Stimulated activated CD4-positive, alpha-beta T cell treated with anti-CD3 and anti-CD28 coated beads, Interleukin-4, amount 100 ng/mL, for 24 hours (primary cell): ENCODE measurements at regions not wholly inside any gene's neighbourhood (a gene's known extent, or its start where the extent isn't known, plus 50 kb on each side); places are given as distances from the start of the nearest gene placed in this dataset.

Experiments
- DNase-seq: peaks from one replicate; pipeline ENCODE4 v3.0.0-alpha.2; 2020

DNA sequence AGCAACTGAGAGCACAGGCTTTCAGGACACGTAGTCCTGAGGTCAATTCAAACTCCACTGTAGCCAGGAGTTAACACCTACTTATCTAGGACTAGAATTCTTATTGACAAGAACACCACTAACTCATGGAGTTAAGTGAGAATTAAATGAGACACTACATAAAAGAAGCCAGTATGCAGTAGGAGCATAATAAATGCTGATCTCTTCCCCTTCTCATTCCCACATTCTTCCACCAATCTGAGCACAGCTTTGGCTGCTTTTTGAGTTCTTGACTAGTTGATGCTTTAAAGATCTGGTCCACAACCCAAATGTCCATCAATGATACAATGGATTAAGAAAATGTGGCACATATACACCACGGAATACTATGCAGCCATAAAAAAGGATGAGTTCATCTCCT lies 55.2 kb downstream of the TTC32 start:
- no peak for DNase-seq

DNA sequence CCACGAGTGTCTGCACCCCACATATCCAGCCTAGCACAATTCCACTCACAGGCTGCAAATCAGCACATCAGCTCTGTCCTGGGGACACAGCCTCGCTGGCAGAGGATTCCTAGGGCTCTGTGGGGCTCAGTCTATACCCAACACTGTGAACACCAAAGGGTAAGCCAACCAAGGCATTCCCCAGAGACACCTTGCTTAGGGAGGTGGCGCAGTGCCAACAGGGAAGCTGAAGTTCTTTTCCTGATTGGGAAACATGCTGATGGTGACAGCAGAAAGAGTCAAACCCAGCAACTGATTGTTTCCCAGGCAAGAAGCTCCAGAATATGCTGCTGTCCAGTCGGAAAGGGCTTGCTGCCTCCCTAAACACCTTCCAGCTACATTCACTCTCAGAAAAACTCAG lies 55.8 kb downstream of the TTC32 start:
- no peak for DNase-seq

DNA sequence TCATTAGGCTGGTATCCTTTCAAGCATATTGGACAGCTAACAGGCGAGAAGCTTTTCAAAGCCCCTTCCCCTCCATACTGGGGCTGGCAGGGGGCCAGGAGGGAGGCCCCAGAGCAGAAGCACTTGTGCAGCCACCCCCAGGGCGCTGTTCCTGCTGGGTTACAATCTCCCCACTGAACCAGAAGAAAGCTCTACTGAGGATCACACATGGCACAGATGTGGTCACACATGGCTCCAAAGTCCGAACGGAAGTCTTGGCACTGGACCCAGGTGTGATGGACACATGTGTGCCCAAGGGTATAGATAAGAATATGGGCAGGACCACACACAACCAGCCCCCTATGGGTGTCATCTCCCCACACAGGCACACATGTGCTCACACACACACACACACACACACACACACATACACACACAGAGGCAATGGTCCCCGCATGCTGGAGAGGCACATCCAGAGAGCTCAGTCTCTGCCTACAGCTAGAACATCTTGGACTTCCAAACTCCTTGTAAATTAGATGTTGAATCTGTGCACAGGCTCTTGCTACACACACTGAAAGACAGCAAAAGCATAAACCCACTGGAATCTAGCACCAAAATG lies 56.4 kb downstream of the TTC32 start:
- DNase-seq = no peak

DNA sequence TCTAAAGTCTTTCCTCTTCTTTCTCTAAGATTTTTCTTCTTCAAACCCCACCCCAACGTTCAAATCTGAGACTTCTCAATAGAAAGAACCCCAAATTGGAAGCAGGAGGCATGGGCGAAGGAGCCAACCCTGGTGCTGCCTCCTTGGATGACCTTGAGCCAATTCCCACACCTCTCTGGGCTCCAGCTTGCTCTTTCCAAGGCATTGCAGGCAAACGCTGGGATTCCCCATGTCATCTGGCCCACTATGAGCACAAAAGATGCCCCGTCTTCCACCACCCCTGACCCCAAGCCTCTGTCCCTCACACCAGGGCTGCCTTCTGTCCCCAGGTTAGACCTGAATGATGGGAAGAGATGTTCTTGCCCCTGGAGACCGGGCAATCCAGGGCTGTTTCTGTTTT lies 57.0 kb downstream of the TTC32 start:
- DNase-seq = no peak

DNA sequence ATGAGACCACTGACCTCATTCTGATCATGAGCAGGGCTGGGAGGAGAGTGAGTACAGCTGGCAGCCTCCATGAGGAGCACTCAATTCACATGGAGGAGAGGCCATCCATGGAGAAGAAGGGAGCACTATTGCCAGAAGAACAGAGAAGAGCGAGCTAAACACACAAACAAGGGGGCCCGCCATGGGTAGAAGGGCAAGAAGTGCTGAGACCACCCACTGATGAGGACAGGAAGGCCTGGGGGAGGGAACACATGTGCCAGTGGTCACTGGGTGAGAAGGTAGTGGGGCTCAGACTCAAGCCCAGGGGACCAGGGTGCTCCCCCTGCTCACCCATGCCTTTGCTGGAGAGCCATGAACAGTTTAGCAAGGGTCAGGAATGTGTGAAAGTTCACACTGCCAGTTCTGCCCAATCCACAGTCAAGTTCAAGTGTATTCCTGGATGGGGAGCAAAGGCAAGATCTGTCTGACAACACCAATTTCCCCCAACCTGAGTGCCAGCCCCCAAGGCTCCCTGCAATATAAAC lies 57.7 kb downstream of the TTC32 start:
- DNase-seq = no peak

DNA sequence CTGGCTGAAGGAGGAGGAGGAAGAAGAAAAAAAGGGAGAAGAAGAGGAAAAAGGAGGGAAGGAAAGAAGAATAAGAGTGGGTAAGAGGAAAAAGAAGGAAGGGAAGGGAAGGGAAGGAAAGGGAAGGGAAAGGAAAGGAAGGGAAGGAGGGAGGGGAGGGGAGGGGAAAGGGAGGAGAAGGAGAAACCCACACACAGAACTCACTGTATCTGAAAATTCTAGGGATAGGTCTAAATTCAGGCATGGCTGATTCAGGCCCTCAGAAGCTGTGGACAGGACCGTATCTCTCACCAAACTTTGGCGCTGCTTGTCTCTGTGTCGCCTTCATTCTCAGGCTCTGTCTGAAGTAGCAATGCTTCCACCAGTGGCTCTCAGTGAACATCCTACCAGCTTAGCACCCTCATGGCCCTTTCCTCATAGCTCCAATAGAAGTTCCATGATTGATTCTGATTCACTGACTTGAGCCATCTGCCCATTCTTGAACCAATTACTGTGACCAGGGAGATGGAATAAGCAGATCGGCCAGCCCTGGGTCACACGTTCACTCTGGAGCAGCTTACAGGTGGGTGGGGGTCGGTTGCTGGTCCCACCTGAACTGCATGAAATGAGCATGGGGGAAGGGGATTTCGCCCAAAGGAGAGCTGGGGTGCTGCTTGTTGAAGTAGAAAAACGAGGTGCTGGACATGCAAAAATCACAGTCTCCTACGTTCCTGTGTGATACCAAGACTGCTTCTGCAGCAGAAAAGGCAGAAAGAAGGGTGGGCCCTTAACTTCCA lies 59.7 kb downstream of the TTC32 start:
- no peak for DNase-seq

DNA sequence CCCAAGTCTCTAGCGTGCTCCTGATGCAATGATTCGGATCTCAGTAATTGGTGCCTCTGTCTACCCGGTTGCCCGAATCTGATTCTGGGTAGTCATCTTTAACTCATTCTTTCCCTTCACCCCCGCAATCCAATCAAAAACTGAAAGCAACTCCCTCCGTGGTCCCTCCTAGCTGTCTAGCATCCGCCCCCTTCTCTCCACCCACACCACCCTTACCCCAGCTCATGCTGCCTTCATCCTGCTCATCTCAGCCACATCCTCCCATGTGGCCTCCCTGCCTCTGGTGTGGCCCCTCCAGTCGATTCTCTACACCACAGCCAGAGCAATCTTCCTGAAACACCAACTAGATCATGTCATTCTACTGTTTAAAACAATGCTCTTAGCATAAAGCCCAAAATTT lies 62.3 kb downstream of the TTC32 start:
- DNase-seq = no peak

DNA sequence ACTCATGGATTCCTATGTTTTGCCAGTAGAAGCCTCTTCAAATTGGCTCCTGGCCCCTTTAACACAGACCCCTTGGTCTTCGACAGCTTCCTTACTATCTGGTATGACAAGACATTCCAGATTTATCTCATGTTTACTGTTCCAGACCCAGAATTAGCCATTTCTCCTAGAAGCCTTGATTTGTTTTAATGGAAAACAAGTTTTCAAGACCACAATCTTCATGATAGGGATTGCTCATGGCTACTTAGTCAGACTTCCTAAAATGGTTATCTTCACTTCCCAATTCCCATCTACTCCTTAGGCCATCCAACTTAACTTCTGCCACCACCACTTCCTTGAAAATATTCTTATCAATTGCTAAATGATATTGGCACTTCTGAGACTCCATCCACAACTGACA lies 63.2 kb downstream of the TTC32 start:
- DNase-seq = no peak

DNA sequence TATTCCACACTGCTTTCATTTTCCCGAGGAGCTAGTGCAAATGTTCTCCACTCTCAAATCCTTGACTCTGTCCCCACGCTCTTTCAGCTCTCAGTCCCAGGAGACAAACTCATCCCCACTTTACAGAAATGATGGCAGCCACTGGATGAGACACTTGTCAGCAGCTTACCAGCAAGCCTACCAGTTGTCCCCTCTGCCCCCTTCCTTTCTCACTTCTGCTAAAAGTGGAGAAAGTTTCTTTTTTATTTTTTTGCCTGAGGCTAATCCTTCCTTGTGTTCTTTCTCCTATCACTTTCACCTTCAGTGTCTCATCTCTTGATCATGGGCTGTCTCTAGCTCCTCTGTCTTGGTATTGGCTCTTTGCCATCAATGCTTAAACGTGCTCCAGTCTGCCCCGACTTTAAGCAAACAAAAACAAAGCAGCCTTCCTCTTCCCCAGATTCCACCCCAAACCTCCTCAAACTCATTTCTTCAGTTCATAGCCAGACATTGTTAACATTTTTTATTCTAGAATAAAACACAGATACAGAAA lies 64.5 kb downstream of the TTC32 start:
- DNase-seq = no peak

DNA sequence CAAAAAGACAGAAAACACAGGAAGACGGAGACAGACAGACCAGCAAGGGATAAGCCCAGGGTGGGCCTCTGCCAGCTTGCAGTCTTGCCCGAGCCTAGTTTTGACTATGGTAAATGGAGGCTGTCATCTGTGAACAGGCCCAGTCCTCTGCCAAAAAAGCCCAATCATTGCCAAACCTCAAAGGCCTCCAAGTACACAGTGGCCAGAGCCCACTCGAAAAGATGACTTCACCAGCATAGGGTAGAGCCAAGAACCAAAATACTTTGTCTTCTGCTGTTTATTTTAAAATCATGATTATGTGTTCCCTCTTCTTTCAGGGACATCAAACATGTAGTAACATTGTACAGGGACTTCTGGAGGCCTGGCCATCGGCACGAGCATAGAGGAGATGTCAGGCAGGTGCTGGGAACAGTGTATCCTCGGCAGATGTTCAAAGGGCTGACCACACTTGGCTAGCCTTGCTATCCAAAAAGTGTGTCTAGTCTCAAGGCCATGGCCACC lies 66.0 kb downstream of the TTC32 start:
- DNase-seq = no peak

DNA sequence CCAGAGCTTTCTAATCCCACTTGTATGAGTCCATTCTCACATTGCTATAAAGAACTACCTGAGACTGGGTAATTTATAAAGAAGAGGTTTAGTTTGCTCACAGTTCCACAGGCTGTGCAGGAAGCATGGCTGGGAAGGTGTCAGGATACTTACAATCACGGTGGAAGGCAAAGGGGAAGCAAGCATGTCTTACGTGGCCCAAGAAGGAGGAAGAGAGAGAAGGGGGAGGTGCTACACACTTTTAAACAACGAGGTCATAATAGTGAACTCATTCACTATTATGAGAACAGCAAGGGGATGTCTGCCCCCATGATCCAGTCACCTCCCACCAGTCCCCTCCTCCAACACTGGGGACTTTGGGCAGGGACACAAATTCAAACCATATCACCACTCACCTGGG lies 67.8 kb downstream of the TTC32 start:
- no peak for DNase-seq

DNA sequence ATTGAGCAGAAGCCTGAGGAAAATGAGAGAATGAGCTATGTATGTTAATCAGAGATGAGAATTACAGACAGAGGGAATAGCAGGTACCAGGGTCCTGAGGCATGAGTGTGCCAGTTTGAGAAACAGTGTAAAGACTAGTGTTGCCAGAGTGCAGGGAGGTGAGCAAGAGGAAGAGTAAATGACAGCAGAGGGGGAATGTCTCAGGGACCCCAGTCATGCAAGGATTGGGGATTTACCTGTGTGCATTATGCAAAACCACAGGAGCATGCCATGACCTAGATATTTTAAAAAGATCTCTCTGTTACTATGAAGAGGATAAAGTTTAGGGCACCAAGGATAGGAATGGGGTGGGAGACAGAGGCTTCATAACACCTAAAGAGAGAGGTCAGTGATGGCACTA lies 72.1 kb downstream of the TTC32 start:
- DNase-seq = no peak

DNA sequence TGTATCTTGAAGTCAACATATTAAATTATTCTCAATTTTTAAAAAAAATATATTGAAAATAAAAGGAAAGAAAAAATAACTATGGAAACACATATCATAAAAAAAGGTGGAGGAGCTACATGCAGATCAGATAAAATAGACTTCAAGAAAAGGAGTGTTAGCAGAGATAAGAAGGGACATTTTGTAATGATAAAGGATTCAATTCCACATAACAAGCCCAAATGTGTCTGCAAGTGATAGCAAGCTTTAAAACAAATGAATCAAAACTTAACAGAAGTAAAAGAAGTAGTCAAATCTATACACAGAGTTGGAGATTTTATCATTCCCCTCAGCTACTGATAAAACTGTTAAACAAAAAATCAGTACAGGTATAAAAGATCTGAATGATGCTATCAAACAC lies 74.9 kb downstream of the TTC32 start:
- DNase-seq = no peak

DNA sequence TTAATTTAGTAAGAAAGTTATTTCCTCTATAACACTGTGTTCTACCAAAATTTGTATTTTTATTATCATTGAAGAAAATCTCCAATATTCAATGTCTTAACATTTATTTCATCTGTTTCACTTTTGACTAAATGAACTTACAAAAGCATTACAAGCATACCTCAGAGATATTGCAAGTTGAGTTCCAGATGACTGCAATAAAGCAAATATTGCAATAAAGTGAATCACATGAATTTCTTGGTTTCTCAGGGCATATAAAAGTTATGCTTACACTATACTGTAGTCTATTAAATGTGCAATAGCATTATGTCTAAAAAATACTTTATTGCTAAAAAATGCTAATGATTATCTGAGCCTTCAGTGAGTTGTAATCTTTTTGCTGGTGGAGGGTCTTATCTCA lies 78.3 kb downstream of the TTC32 start:
- no peak for DNase-seq

DNA sequence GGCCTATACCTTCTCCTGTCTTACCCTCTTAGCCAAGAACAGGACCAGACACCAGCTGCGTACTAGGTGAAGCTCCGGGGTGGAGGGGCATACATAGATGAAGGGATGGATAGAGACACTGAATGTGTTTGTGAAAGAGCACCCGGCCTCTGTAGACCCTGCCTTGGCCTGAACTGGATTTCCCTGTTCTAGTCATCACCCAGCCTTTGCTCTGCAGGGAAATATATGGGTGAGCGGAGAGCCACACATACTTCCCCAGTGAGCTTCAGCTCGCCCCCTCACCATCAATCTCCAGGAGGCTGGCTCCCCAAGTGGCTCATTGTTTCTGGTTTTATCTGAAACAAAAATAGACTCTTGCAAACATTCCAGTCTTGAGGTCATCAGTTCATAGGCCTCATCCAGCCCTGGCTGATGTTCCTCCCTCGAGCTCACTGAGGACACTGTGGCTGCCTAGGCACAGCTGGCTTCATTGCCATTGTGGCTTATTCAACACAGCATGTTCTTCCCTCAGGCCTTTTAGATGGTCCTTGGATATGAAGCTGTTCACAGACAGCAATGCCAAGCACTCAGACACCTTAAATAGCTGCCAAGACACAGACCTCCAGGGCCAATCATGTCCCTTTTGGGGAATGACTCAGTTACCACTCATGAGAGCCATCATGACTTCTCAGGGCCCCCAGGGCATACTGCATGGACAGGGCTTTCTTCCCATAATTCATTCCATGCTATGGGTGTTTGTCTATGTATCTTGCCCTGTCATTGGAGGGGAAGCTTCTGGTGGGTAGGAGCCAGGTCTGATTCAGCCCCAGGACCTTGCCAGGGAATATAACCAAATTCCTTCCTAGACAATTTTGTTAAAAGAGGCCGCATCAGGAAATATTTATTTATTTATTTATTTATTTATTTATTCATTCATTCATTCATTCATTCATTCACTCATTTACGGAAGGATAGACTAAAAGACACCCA lies 82.4 kb downstream of the TTC32 start:
- no peak for DNase-seq

DNA sequence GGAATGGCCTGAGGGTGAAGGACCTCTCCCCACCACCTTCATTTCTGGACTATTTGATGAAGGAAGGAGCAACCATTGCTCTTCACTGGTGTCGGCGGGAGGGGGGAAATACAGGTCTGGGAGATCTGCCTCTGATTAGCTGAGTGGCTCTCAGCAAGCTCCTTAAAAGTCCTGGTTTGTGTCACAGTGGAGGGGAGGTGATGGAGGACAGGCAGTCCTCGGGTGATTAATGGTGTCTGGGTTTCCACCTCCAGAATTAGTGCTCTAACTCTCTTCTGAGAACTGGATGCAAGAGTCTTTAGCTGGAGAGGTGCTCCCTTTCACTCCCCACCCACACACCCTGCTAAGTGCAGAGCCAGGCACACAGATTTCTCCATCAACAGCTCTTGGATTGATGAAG lies 83.2 kb downstream of the TTC32 start:
- no peak for DNase-seq

DNA sequence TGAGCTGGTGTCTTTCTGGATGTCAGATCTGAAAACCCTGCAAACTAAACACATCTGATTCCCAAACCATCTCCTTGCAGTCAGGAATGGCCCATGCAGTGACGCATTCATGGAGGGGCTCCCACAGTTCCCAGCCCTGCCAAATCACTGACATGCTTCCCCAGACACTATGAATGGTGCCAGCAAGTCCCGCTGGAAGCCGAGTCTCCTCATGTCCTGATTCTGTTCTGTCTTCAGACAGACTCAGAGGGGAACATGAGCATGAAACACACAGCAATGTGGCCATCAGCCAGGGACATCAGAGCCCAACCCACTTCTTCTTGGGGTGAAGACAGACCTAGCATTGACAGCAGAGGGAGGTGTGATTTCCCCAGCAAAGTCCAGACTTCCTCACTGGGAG lies 83.7 kb downstream of the TTC32 start:
- DNase-seq = no peak

DNA sequence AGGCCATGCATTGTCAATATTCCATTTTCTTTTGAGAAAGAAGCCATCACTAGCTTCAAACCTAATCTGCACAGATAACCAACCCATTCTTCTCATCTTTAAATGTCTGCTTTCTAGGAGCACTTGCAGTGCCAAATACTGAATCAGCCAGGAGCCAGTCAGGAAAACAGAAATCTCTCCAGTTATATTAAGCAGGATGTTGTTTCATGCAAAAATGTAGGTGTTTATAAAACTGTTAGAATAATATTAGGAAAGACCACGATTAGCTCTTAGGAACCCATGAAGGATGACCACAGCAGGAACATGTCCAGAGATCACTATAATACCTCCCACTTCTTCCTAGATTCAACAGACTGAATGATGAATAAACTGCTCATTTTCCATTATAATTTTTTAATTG lies 86.0 kb downstream of the TTC32 start:
- no peak for DNase-seq

DNA sequence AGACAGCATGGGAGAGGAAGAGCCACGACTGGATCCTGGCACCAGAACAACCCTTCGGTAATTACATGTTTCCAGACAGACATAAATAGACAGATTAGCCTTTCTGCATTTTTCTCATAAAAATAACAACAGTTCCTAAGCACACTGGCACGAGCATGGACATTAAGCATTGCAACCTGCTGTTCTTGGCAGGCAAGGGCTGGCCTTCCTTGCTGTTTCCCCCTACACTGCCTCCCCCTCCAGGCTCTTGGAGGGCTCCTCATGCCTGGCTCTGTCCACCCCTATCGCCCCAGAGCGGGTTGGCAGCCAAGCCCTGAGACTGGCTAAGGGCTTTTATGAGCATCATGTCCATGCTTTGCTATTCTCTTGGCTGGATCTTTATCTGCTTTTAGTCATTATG lies 89.6 kb downstream of the TTC32 start:
- DNase-seq = no peak

DNA sequence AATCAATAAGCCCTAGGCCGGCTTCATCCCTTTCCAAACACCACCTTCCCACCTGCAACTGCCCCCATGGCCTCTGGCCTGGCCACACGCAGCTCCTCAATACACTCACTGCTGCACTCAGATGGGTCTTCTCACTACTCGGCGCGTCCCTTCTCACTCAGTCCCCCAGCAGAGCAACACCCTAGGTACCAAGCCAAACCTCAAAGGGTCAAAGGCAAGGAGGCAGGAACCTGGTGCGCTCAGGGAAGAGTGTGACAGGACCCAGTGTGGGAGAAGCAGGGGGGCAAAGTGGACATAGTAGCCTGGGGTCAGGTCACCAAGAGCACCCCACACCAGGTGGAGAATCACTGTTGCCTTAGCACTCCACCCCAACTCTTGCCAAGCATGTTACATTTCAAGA lies 90.6 kb downstream of the TTC32 start:
- DNase-seq = no peak

DNA sequence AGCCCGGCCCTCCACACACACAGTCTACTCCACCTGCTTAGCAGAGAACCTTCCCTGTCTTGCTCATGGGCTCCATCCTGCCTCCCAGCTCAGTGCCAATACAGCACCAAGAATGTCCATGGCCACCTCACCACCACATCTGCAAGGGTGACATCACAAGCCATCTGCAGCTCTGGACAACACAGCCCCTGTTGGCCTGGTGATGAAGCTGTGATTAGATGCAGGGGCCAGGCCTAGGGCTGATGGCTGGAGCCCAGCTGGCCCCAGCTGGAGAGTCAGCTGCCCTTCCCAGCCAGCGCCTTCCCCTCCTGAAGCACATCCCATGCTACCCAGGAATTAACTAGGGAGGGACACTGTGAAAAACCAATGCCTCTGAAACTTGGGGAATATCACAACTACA lies 91.1 kb downstream of the TTC32 start:
- no peak for DNase-seq

DNA sequence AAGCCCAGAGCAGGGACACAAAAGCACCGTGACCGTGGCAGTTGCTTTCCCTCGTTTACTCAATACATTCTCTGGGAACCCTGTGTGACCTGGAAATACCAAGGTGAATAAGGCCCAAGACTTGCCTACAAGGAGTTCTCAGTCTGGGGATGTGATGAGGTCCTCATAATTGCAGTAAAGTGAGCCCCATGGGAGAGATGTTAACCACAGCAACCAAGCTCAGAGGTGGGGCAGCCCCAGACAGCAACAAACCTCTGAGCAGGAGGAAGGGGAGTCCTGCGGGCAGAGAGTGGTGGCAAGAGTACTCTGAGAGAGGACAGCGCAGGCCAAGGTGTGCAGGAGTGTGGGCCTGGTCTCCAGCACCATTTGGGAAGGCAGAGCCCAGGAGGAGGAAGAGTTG lies 91.6 kb downstream of the TTC32 start:
- no peak for DNase-seq

DNA sequence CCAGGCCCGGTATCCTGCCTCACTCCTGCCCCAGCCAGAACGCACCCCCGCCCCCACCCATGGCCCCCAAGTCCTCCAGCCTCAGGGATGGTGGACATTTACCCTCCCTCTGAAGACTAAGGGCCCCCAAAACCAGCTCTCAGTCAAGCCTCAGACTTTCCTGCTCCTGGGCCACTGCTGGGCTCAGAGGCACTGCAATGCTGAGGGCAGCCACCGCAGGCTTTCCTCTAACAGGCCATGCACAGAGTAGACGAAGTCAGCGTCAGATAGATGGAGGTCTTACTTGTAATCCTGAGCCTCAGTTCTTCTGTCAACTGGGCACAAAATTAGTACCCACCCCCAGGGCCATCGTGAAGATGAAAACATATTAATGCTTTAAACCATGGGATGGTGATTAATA lies 92.6 kb downstream of the TTC32 start:
- no peak for DNase-seq
